ENCODE measurements at regions not wholly inside any gene's neighbourhood (a gene's known extent, or its start where the extent isn't known, plus 50 kb on each side); places are given as distances from the start of the nearest gene placed in this dataset.

GRCh38 chr1:239944666-239945065 lies 147.0 kb upstream of the FMN2 start:
- ChIA-PET CTCF (ENCODE audit: partially characterized antibody) (no interaction called here), POLR2A (ENCODE audit: partially characterized antibody) (no interaction called here)
- Mint-ChIP-seq H3K4me1 (peaks cover 0 to 1% (median 0%) of the 10 kb centered on the region in 4 donors), H3K9me3 (peaks cover 0 to 9% (median 4%) of the 10 kb centered on the region in 8 donors), H3K4me3 (no peak overlapping the region), H3K27me3 (peaks cover 0 to 1% of the 10 kb centered on the region in 2 donors), H3K27ac (no peak overlapping the region), H3K36me3 (no peaks in the 10 kb centered on the region)
- Histone ChIP-seq H3K4me1 (ENCODE audit: insufficient read depth, low read length) (no peaks in the 10 kb centered on the region), H3K9me3 (ENCODE audit: control insufficient read depth in 1 of 2, low read length in 2 of 2) (no peaks in the 10 kb centered on the region), H3K27me3 (ENCODE audit: insufficient read depth, low read length) (no peaks in the 10 kb centered on the region), H3K27ac (ENCODE audit: low read depth, low read length) (no peak overlapping the region), H3K4me3 (ENCODE audit: low read length in 2 of 2) (no peak overlapping the region), H3K36me3 (ENCODE audit: insufficient read depth, low read length) (no peaks in the 10 kb centered on the region)
- no peak for DNase-seq
- intact Hi-C loops (cut with micrococcal nuclease), result no loop called here

GRCh38 chr1:239947801-239948200 lies 143.9 kb upstream of the FMN2 start:
- Histone ChIP-seq H3K36me3 (ENCODE audit: insufficient read depth, low read length) (no peaks in the 10 kb centered on the region), H3K4me1 (ENCODE audit: insufficient read depth, low read length) (no peaks in the 10 kb centered on the region), H3K27ac (ENCODE audit: low read depth, low read length) (no peak overlapping the region), H3K27me3 (ENCODE audit: insufficient read depth, low read length) (no peaks in the 10 kb centered on the region), H3K4me3 (ENCODE audit: low read length in 2 of 2) (no peak overlapping the region), H3K9me3 (ENCODE audit: control insufficient read depth in 1 of 2, low read length in 2 of 2) (no peaks in the 10 kb centered on the region)
- no peak for DNase-seq
- H3K36me3 Mint-ChIP-seq, result no peaks in the 10 kb centered on the region
- ChIA-PET CTCF (ENCODE audit: partially characterized antibody) (interaction anchor here (1.0 to 1.9 kb wide), 2 partner anchors 9 to 23 kb away, joined by 3 to 5 read pairs; no protein-coding TSS in a partner anchor), POLR2A (ENCODE audit: partially characterized antibody) (no interaction called here)
- intact Hi-C loops (cut with micrococcal nuclease), result no loop called here
- H3K4me1 Mint-ChIP-seq, result peaks cover 0 to 1% (median 0%) of the 10 kb centered on the region in 4 donors
- H3K27ac Mint-ChIP-seq, result no peak overlapping the region
- no peaks in the 10 kb centered on the region for H3K27me3 Mint-ChIP-seq
- H3K4me3 Mint-ChIP-seq, result no peak overlapping the region
- H3K9me3 Mint-ChIP-seq, result peaks cover 0 to 9% (median 3%) of the 10 kb centered on the region in 8 donors

GRCh38 chr1:239951511-239952140 lies 140.1 kb upstream of the FMN2 start:
- H3K9me3 ChIP-seq (ENCODE audit: control insufficient read depth in 1 of 2, low read length in 2 of 2), result no peaks in the 10 kb centered on the region
- no peak overlapping the region for H3K4me3 Mint-ChIP-seq
- POLR2A ChIA-PET (ENCODE audit: partially characterized antibody), result no interaction called here
- peaks cover 0 to 2% (median 0%) of the 10 kb centered on the region in 4 donors for H3K4me1 Mint-ChIP-seq
- H3K27me3 ChIP-seq (ENCODE audit: insufficient read depth, low read length), result no peaks in the 10 kb centered on the region
- H3K36me3 ChIP-seq (ENCODE audit: insufficient read depth, low read length), result no peaks in the 10 kb centered on the region
- no peak overlapping the region for H3K27ac ChIP-seq (ENCODE audit: low read depth, low read length)
- H3K36me3 Mint-ChIP-seq, result no peaks in the 10 kb centered on the region
- peak in 4 of 5 donors; percentile 11 to 32 (median 20) for DNase-seq
- peaks cover 0 to 2% of the 10 kb centered on the region in 2 donors for H3K27me3 Mint-ChIP-seq
- no peak overlapping the region for H3K27ac Mint-ChIP-seq
- H3K9me3 Mint-ChIP-seq, result no peaks in the 10 kb centered on the region
- intact Hi-C loops (cut with micrococcal nuclease), result loop anchor here (1.0 kb wide), 1 partner anchor 25 kb away; no protein-coding TSS in a partner anchor
- no peak overlapping the region for H3K4me3 ChIP-seq (ENCODE audit: low read length in 2 of 2)
- H3K4me1 ChIP-seq (ENCODE audit: insufficient read depth, low read length), result no peaks in the 10 kb centered on the region
- CTCF ChIA-PET (ENCODE audit: partially characterized antibody), result interaction anchor here (0.8 to 5.0 kb wide), 14 partner anchors 10 to 563 kb away, joined by 3 to 33 read pairs (median 3); no protein-coding TSS in a partner anchor

- ChIA-PET CTCF (ENCODE audit: partially characterized antibody) (interaction anchor here (0.9 to 5.0 kb wide), 9 partner anchors 9 to 564 kb away, joined by 3 to 33 read pairs (median 4); no protein-coding TSS in a partner anchor), POLR2A (ENCODE audit: partially characterized antibody) (no interaction called here)
- no peak overlapping the region for H3K4me3 Mint-ChIP-seq
- H3K9me3 Mint-ChIP-seq, result no peaks in the 10 kb centered on the region
- no peaks in the 10 kb centered on the region for H3K27me3 ChIP-seq (ENCODE audit: insufficient read depth, low read length)
- H3K27ac Mint-ChIP-seq, result no peak overlapping the region
- intact Hi-C loops (cut with micrococcal nuclease), result no loop called here
- DNase-seq, result no peak
- peaks cover 0 to 2% (median 0%) of the 10 kb centered on the region in 4 donors for H3K4me1 Mint-ChIP-seq
- H3K36me3 ChIP-seq (ENCODE audit: insufficient read depth, low read length), result no peaks in the 10 kb centered on the region
- peaks cover 0 to 2% of the 10 kb centered on the region in 2 donors for H3K27me3 Mint-ChIP-seq
- no peak overlapping the region for H3K27ac ChIP-seq (ENCODE audit: low read depth, low read length)
- no peaks in the 10 kb centered on the region for H3K9me3 ChIP-seq (ENCODE audit: control insufficient read depth in 1 of 2, low read length in 2 of 2)
- H3K4me1 ChIP-seq (ENCODE audit: insufficient read depth, low read length), result no peaks in the 10 kb centered on the region
- H3K36me3 Mint-ChIP-seq, result no peaks in the 10 kb centered on the region
- no peak overlapping the region for H3K4me3 ChIP-seq (ENCODE audit: low read length in 2 of 2)
Observed at GRCh38 chr1:239952348-239953308, 139.1 kb upstream of the FMN2 start.

GRCh38 chr1:239954836-239955235 lies 136.8 kb upstream of the FMN2 start:
- peaks cover 0 to 2% (median 0%) of the 10 kb centered on the region in 4 donors for H3K4me1 Mint-ChIP-seq
- H3K27me3 Mint-ChIP-seq, result peaks cover 0 to 6% of the 10 kb centered on the region in 2 donors
- Histone ChIP-seq H3K4me1 (ENCODE audit: insufficient read depth, low read length) (no peaks in the 10 kb centered on the region), H3K9me3 (ENCODE audit: control insufficient read depth in 1 of 2, low read length in 2 of 2) (no peaks in the 10 kb centered on the region), H3K27ac (ENCODE audit: low read depth, low read length) (no peak overlapping the region), H3K27me3 (ENCODE audit: insufficient read depth, low read length) (no peaks in the 10 kb centered on the region), H3K36me3 (ENCODE audit: insufficient read depth, low read length) (no peaks in the 10 kb centered on the region), H3K4me3 (ENCODE audit: low read length in 2 of 2) (no peak overlapping the region)
- H3K36me3 Mint-ChIP-seq, result no peaks in the 10 kb centered on the region
- no peaks in the 10 kb centered on the region for H3K9me3 Mint-ChIP-seq
- ChIA-PET POLR2A (ENCODE audit: partially characterized antibody) (no interaction called here), CTCF (ENCODE audit: partially characterized antibody) (no interaction called here)
- no peak overlapping the region for H3K27ac Mint-ChIP-seq
- no peak for DNase-seq
- intact Hi-C loops (cut with micrococcal nuclease), result no loop called here
- H3K4me3 Mint-ChIP-seq, result no peak overlapping the region

- CTCF ChIA-PET (ENCODE audit: partially characterized antibody), result no interaction called here
- Mint-ChIP-seq H3K4me3 (no peak overlapping the region), H3K9me3 (no peaks in the 10 kb centered on the region), H3K36me3 (no peaks in the 10 kb centered on the region), H3K4me1 (peaks cover 0 to 2% (median 0%) of the 10 kb centered on the region in 4 donors), H3K27ac (no peak overlapping the region), H3K27me3 (peaks cover 0 to 9% of the 10 kb centered on the region in 2 donors)
- intact Hi-C loops (cut with micrococcal nuclease), result no loop called here
- no peak for DNase-seq
- H3K27ac ChIP-seq (ENCODE audit: low read depth, low read length), result no peak overlapping the region
- H3K9me3 ChIP-seq (ENCODE audit: control insufficient read depth in 1 of 2, low read length in 2 of 2), result no peaks in the 10 kb centered on the region
- no peaks in the 10 kb centered on the region for H3K4me1 ChIP-seq (ENCODE audit: insufficient read depth, low read length)
- no peaks in the 10 kb centered on the region for H3K36me3 ChIP-seq (ENCODE audit: insufficient read depth, low read length)
- no peak overlapping the region for H3K4me3 ChIP-seq (ENCODE audit: low read length in 2 of 2)
- H3K27me3 ChIP-seq (ENCODE audit: insufficient read depth, low read length), result no peaks in the 10 kb centered on the region
- POLR2A ChIA-PET (ENCODE audit: partially characterized antibody), result no interaction called here
Observed at GRCh38 chr1:239955431-239955830, 136.3 kb upstream of the FMN2 start.

GRCh38 chr1:239956263-239956662 lies 135.4 kb upstream of the FMN2 start:
- Histone ChIP-seq H3K36me3 (ENCODE audit: insufficient read depth, low read length) (no peaks in the 10 kb centered on the region), H3K4me1 (ENCODE audit: insufficient read depth, low read length) (no peaks in the 10 kb centered on the region), H3K4me3 (ENCODE audit: low read length in 2 of 2) (no peak overlapping the region), H3K27ac (ENCODE audit: low read depth, low read length) (no peak overlapping the region), H3K9me3 (ENCODE audit: control insufficient read depth in 1 of 2, low read length in 2 of 2) (no peaks in the 10 kb centered on the region), H3K27me3 (ENCODE audit: insufficient read depth, low read length) (no peaks in the 10 kb centered on the region)
- no peaks in the 10 kb centered on the region for H3K36me3 Mint-ChIP-seq
- H3K27ac Mint-ChIP-seq, result no peak overlapping the region
- intact Hi-C loops (cut with micrococcal nuclease), result no loop called here
- H3K4me1 Mint-ChIP-seq, result peaks cover 0 to 2% (median 0%) of the 10 kb centered on the region in 4 donors
- POLR2A ChIA-PET (ENCODE audit: partially characterized antibody), result no interaction called here
- H3K27me3 Mint-ChIP-seq, result peaks cover 0 to 9% of the 10 kb centered on the region in 2 donors
- no peaks in the 10 kb centered on the region for H3K9me3 Mint-ChIP-seq
- DNase-seq, result no peak
- CTCF ChIA-PET (ENCODE audit: partially characterized antibody), result no interaction called here
- no peak overlapping the region for H3K4me3 Mint-ChIP-seq

All from CD4-positive, alpha-beta memory T cell (primary cell).